ENCODE measurements at regions not wholly inside any gene's neighbourhood (a gene's known extent, or its start where the extent isn't known, plus 50 kb on each side); places are given as distances from the start of the nearest gene placed in this dataset.
"Not testable (repeated sequence)": the region's sequence is repeated elsewhere in the genome, so short reads cannot be mapped to it uniquely, and the experiment has no call there.

DNA sequence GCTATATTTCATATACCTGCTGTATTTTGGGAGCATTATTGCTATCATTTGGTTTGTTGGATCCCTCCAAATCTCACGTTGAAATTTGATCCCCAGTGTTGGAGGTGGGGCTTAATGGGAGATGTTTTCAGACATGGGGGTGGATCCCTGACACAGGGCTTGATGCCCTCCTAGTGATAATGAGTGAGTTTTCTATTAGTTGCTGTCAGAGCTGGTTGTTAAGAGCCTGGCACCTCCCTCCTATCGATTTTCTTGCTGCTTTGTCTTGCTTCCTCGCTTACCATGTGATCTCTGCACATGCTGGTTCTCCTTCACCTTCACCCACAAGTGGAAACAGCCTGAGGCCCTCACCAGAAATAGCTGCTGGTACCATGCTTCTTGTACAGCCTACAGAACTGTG, 259.9 kb upstream of the STARD13 start:
- Histone ChIP-seq H3K27me3 (ENCODE audit: insufficient read depth, low read length) (no peaks in the 10 kb centered on the region), H3K9me3 (ENCODE audit: insufficient read depth, low read depth, low read length) (no peaks in the 10 kb centered on the region), H3K27ac (ENCODE audit: low read length) (no peak overlapping the region), H3K4me1 (ENCODE audit: insufficient read depth, low read length) (peaks cover 25% of the 10 kb centered on the region), H3K4me3 (ENCODE audit: low read length) (no peak overlapping the region), H3K9ac (ENCODE audit: low read depth, low read length) (no peak overlapping the region), H3K36me3 (ENCODE audit: insufficient read depth, low read depth, low read length) (no peaks in the 10 kb centered on the region)

GRCh38 chr13:33547035-33547434, 261.5 kb upstream of the STARD13 start:
- H3K9me3 ChIP-seq (ENCODE audit: insufficient read depth, low read depth, low read length) = no peaks in the 10 kb centered on the region
- no peaks in the 10 kb centered on the region for H3K36me3 ChIP-seq (ENCODE audit: insufficient read depth, low read depth, low read length)
- no peak overlapping the region for H3K4me3 ChIP-seq (ENCODE audit: low read length)
- no peaks in the 10 kb centered on the region for H3K27me3 ChIP-seq (ENCODE audit: insufficient read depth, low read length)
- H3K4me1 ChIP-seq (ENCODE audit: insufficient read depth, low read length) = peaks cover 16% of the 10 kb centered on the region; the same call in 1 of the 2 replicates
- no peak overlapping the region for H3K9ac ChIP-seq (ENCODE audit: low read depth, low read length)
- no peak overlapping the region for H3K27ac ChIP-seq (ENCODE audit: low read length)

- no peaks in the 10 kb centered on the region for H3K9me3 ChIP-seq (ENCODE audit: insufficient read depth, low read depth, low read length)
- no peaks in the 10 kb centered on the region for H3K27me3 ChIP-seq (ENCODE audit: insufficient read depth, low read length)
- no peak overlapping the region for H3K4me3 ChIP-seq (ENCODE audit: low read length)
- peaks cover 16% of the 10 kb centered on the region; the same call in 1 of the 2 replicates for H3K4me1 ChIP-seq (ENCODE audit: insufficient read depth, low read length)
- no peak overlapping the region for H3K27ac ChIP-seq (ENCODE audit: low read length)
- H3K36me3 ChIP-seq (ENCODE audit: insufficient read depth, low read depth, low read length) = no peaks in the 10 kb centered on the region
- H3K9ac ChIP-seq (ENCODE audit: low read depth, low read length) = no peak overlapping the region
These were observed 262.5 kb upstream of the STARD13 start for GRCh38 chr13:33548069-33548468.

DNA sequence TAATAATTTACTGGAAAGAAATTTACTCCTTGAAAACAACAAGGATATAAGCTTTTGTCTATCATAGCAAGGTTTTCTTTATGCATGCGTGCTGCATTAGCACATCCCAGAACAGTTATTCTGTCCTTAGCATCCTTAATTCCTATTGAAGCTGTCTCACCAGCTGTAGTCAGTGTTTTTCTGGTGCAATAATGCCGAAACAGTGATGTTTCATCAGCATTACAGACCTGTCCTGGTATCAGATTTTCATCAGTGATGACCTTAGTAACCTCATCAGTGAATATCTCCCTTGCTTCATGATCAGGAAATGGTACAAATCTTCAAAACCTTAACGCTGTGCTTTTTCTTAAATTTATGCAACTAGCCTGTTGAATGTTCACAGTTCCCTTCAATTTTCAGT, 264.7 kb upstream of the STARD13 start:
- no peak overlapping the region for H3K4me3 ChIP-seq (ENCODE audit: low read length)
- H3K4me1 ChIP-seq (ENCODE audit: insufficient read depth, low read length) = peaks cover 6% of the 10 kb centered on the region; the same call in 1 of the 2 replicates
- no peak overlapping the region for H3K27ac ChIP-seq (ENCODE audit: low read length)
- no peaks in the 10 kb centered on the region for H3K27me3 ChIP-seq (ENCODE audit: insufficient read depth, low read length)
- H3K9ac ChIP-seq (ENCODE audit: low read depth, low read length) = no peak overlapping the region
- no peaks in the 10 kb centered on the region for H3K36me3 ChIP-seq (ENCODE audit: insufficient read depth, low read depth, low read length)
- H3K9me3 ChIP-seq (ENCODE audit: insufficient read depth, low read depth, low read length) = no peaks in the 10 kb centered on the region

DNA sequence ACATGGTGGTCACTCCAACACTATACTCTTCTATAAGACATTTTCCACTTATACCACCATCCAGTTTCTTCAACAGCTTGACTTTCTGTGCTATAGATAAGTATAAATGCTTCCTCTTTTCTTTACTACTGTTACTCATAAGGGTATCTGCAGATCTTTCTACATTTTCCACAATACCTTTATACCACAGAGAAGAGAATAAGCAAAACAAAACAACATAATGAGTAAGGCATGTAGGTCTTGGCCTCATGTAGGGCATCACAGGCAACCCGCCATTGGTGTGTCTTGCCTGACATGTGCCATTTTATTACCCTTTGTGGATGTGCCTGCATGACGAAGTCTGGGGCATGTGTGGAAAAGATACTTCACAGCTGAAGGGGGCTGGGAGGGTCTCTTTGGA, 265.3 kb upstream of the STARD13 start:
- Histone ChIP-seq H3K4me3 (ENCODE audit: low read length) (no peak overlapping the region), H3K9me3 (ENCODE audit: insufficient read depth, low read depth, low read length) (no peaks in the 10 kb centered on the region), H3K36me3 (ENCODE audit: insufficient read depth, low read depth, low read length) (no peaks in the 10 kb centered on the region), H3K9ac (ENCODE audit: low read depth, low read length) (no peak overlapping the region), H3K27ac (ENCODE audit: low read length) (no peak overlapping the region), H3K4me1 (ENCODE audit: insufficient read depth, low read length) (peaks cover 6% of the 10 kb centered on the region; the same call in 1 of the 2 replicates), H3K27me3 (ENCODE audit: insufficient read depth, low read length) (no peaks in the 10 kb centered on the region)

- H3K4me1 ChIP-seq (ENCODE audit: insufficient read depth, low read length) = no peaks in the 10 kb centered on the region; the same call in 1 of the 2 replicates
- no peaks in the 10 kb centered on the region for H3K36me3 ChIP-seq (ENCODE audit: insufficient read depth, low read depth, low read length)
- H3K9ac ChIP-seq (ENCODE audit: low read depth, low read length) = no peak overlapping the region
These were observed 262.8 kb upstream of the RFC3 start for GRCh38 chr13:33554919-33555791.

DNA sequence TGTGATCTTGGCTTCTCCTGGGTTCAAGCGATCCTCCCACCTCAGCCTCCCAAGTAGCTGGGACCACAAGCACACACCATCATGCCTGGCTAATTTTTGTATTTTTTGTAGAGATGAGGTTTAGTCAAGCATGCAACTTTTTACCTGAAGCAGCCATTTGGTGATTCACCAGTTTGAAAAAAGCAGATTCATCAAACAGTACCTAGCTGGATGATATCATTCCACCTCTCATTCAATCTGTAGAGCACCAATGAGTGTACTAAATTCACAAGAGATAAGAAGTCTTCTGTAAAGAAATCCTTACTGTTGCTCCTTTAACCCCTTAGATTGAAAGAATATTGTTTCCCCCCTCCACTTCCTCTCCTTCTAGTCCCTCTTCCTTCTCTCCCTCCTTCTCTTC, 261.1 kb upstream of the RFC3 start:
- Histone ChIP-seq H3K27me3 (ENCODE audit: insufficient read depth, low read length) (no peaks in the 10 kb centered on the region), H3K36me3 (ENCODE audit: insufficient read depth, low read depth, low read length) (no peaks in the 10 kb centered on the region), H3K27ac (ENCODE audit: low read length) (no peak overlapping the region), H3K9ac (ENCODE audit: low read depth, low read length) (no peak overlapping the region), H3K4me3 (ENCODE audit: low read length) (no peak overlapping the region), H3K4me1 (ENCODE audit: insufficient read depth, low read length) (peaks cover 3% of the 10 kb centered on the region; the same call in 1 of the 2 replicates), H3K9me3 (ENCODE audit: insufficient read depth, low read depth, low read length) (no peaks in the 10 kb centered on the region)

More at GRCh38 chr13:33554919-33555791, 262.8 kb upstream of the RFC3 start:
- no peak overlapping the region for H3K4me3 ChIP-seq (ENCODE audit: low read length)
- H3K27me3 ChIP-seq (ENCODE audit: insufficient read depth, low read length) = no peaks in the 10 kb centered on the region
- no peak overlapping the region for H3K27ac ChIP-seq (ENCODE audit: low read length)
- no peaks in the 10 kb centered on the region for H3K9me3 ChIP-seq (ENCODE audit: insufficient read depth, low read depth, low read length)

DNA sequence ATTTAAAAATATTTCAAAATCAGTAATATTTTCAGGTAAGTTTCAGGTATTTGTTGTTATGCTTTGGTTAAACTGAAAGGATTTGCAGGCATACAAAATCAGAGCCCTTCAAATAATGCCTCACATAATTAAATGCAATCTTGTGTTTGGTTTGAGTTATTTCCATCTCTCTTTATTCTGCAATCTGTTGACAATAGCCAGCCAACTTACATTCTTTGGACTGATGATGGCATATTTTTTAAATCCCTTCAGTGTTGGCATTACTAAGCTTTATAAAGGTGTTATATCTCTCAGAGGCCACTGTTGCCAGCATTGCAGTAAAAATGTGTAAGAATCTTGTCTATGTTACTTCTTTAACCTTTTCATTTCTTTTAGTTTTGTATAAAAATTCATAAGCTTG, 257.2 kb upstream of the RFC3 start:
- Histone ChIP-seq H3K9me3 (ENCODE audit: insufficient read depth, low read depth, low read length) (no peaks in the 10 kb centered on the region), H3K9ac (ENCODE audit: low read depth, low read length) (no peak overlapping the region), H3K4me3 (ENCODE audit: low read length) (no peak overlapping the region), H3K27ac (ENCODE audit: low read length) (no peak overlapping the region), H3K36me3 (ENCODE audit: insufficient read depth, low read depth, low read length) (no peaks in the 10 kb centered on the region), H3K27me3 (ENCODE audit: insufficient read depth, low read length) (no peaks in the 10 kb centered on the region), H3K4me1 (ENCODE audit: insufficient read depth, low read length) (peaks cover 3% of the 10 kb centered on the region; the same call in 1 of the 2 replicates)

- no peaks in the 10 kb centered on the region for H3K36me3 ChIP-seq (ENCODE audit: insufficient read depth, low read depth, low read length)
- H3K4me1 ChIP-seq (ENCODE audit: insufficient read depth, low read length) = peaks cover 3% of the 10 kb centered on the region; the same call in 1 of the 2 replicates
- H3K27me3 ChIP-seq (ENCODE audit: insufficient read depth, low read length) = no peaks in the 10 kb centered on the region
- H3K27ac ChIP-seq (ENCODE audit: low read length) = no peak overlapping the region
- H3K9ac ChIP-seq (ENCODE audit: low read depth, low read length) = no peak overlapping the region
- no peak overlapping the region for H3K4me3 ChIP-seq (ENCODE audit: low read length)
- no peaks in the 10 kb centered on the region for H3K9me3 ChIP-seq (ENCODE audit: insufficient read depth, low read depth, low read length)
These were observed 256.3 kb upstream of the RFC3 start for GRCh38 chr13:33561627-33562026.

GRCh38 chr13:33571618-33572017, 246.3 kb upstream of the RFC3 start:
- no peak overlapping the region for H3K4me3 ChIP-seq (ENCODE audit: low read length)
- no peak overlapping the region for H3K27ac ChIP-seq (ENCODE audit: low read length)
- no peaks in the 10 kb centered on the region for H3K27me3 ChIP-seq (ENCODE audit: insufficient read depth, low read length)
- H3K9me3 ChIP-seq (ENCODE audit: insufficient read depth, low read depth, low read length) = no peaks in the 10 kb centered on the region
- no peak overlapping the region for H3K9ac ChIP-seq (ENCODE audit: low read depth, low read length)
- no peaks in the 10 kb centered on the region for H3K36me3 ChIP-seq (ENCODE audit: insufficient read depth, low read depth, low read length)
- H3K4me1 ChIP-seq (ENCODE audit: insufficient read depth, low read length) = no peaks in the 10 kb centered on the region

GRCh38 chr13:33572322-33572721, 245.6 kb upstream of the RFC3 start:
- H3K4me1 ChIP-seq (ENCODE audit: insufficient read depth, low read length); H3K4me3 ChIP-seq (ENCODE audit: low read length); H3K27me3 ChIP-seq (ENCODE audit: insufficient read depth, low read length); H3K9me3 ChIP-seq (ENCODE audit: insufficient read depth, low read depth, low read length); H3K27ac ChIP-seq (ENCODE audit: low read length); H3K36me3 ChIP-seq (ENCODE audit: insufficient read depth, low read depth, low read length); H3K9ac ChIP-seq (ENCODE audit: low read depth, low read length): not testable (repeated sequence)

GRCh38 chr13:33575378-33575777, 242.6 kb upstream of the RFC3 start:
- Histone ChIP-seq H3K9ac (ENCODE audit: low read depth, low read length) (no peak overlapping the region), H3K27ac (ENCODE audit: low read length) (no peak overlapping the region), H3K27me3 (ENCODE audit: insufficient read depth, low read length) (no peaks in the 10 kb centered on the region), H3K4me1 (ENCODE audit: insufficient read depth, low read length) (no peaks in the 10 kb centered on the region), H3K36me3 (ENCODE audit: insufficient read depth, low read depth, low read length) (no peaks in the 10 kb centered on the region), H3K4me3 (ENCODE audit: low read length) (no peak overlapping the region), H3K9me3 (ENCODE audit: insufficient read depth, low read depth, low read length) (no peaks in the 10 kb centered on the region)
